PC-3 (cell line): ENCODE measurements at regions not wholly inside any gene's neighbourhood (a gene's known extent, or its start where the extent isn't known, plus 50 kb on each side); places are given as distances from the start of the nearest gene placed in this dataset.

Experiments
- ATAC-seq: fragments of 200-7000 bp; cut with Tn5 transposase; 2 replicates; pipeline ENCODE4 v1.9.1; 2020; ENCODE audit warnings: mild to moderate bottlenecking, moderate library complexity
- BruUV-seq: library from RNA; stranded (reverse); fragments of 400-500 nt; replicated peaks from 2 replicates; lab custom pipeline; 2021; lab: Mats Ljungman, UMichigan
- CTCF ChIA-PET: fragments of 300-600 bp; sonication (Branson Sonifier 250); formaldehyde crosslinking; loops from one replicate; lab custom pipeline; 2022; ENCODE audit warnings: antibody characterized with exemption; lab: Charles Lee
- POLR2A ChIA-PET: fragments of 300-600 bp; sonication (Branson Sonifier 250); formaldehyde crosslinking; loops from one replicate; lab custom pipeline; 2022; ENCODE audit warnings: antibody characterized with exemption; ENCODE audit not compliant: unreplicated experiment; lab: Charles Lee
- DNase-seq: peaks from one replicate; pipeline ENCODE4 v3.0.0-alpha.2; 2015
- H2AFZ ChIP-seq: fragments of 300-600 bp; sonication (generic); 2 replicates; pipeline ENCODE4 v1.6.0; 2016; ENCODE audit warnings: antibody characterized with exemption, low read length
- H3F3A ChIP-seq: fragments of 300-600 bp; sonication (generic); one replicate; pipeline ENCODE4 v1.6.0; 2017; ENCODE audit warnings: antibody characterized with exemption, low read length, control low read depth, mild to moderate bottlenecking; ENCODE audit not compliant: unreplicated experiment
- H3K27ac ChIP-seq: fragments of 300-600 bp; sonication (generic); 2 replicates; pipeline ENCODE4 v1.5.1; 2016; ENCODE audit warnings: mild to moderate bottlenecking, low read length
- H3K27me3 ChIP-seq: fragments of 300-600 bp; sonication (generic); 2 replicates; pipeline ENCODE4 v1.6.1; 2016; ENCODE audit warnings: low read length, mixed read lengths
- H3K36me3 ChIP-seq: fragments of 300-600 bp; sonication (generic); 2 replicates; pipeline ENCODE4 v1.6.1; 2016; ENCODE audit warnings: low read depth, mixed run types, low read length, mixed read lengths
- H3K4me1 ChIP-seq: fragments of 300-600 bp; sonication (generic); 2 replicates; pipeline ENCODE4 v1.5.1; 2016; ENCODE audit warnings: low read length; ENCODE audit not compliant: insufficient read depth
- H3K4me2 ChIP-seq: fragments of 300-600 bp; sonication (generic); 2 replicates; pipeline ENCODE4 v1.6.0; 2016; ENCODE audit warnings: low read length
- H3K4me3 ChIP-seq: fragments of 300-600 bp; sonication (generic); 2 replicates; pipeline ENCODE4 v1.5.1; 2016; ENCODE audit warnings: mild to moderate bottlenecking, low read length, mixed read lengths
- H3K79me2 ChIP-seq: fragments of 300-600 bp; sonication (generic); 2 replicates; pipeline ENCODE4 v1.6.1; 2017; ENCODE audit warnings: low read length, mixed read lengths
- H3K9ac ChIP-seq: fragments of 300-600 bp; sonication (generic); 2 replicates; pipeline ENCODE4 v1.6.0; 2016; ENCODE audit warnings: mild to moderate bottlenecking, low read length
- H3K9me2 ChIP-seq: fragments of 300-600 bp; sonication (generic); replicated peaks from 2 replicates; pipeline ENCODE4 v1.6.1; 2016; ENCODE audit warnings: mixed run types, low read length, mixed read lengths
- H3K9me3 ChIP-seq: fragments of 300-600 bp; sonication (generic); 2 replicates; pipeline ENCODE4 v1.6.1; 2016; ENCODE audit warnings: low read length, mixed read lengths
- H4K20me1 ChIP-seq: fragments of 300-600 bp; sonication (generic); 2 replicates; pipeline ENCODE4 v1.6.1; 2016; ENCODE audit warnings: low read length, mixed read lengths
- CTCF ChIP-seq: fragments of 300-600 bp; sonication (generic); conservative IDR thresholded peaks from 2 replicates; pipeline ENCODE4 v1.5.1; 2017; ENCODE audit warnings: antibody characterized with exemption, low read depth, mild to moderate bottlenecking, low read length
- EZH2 ChIP-seq: fragments of 300-600 bp; sonication (generic); IDR thresholded peaks from one replicate; pipeline ENCODE4 v1.6.1; 2017; ENCODE audit warnings: antibody characterized with exemption, mild to moderate bottlenecking, low read length; ENCODE audit not compliant: unreplicated experiment
- EZH2phosphoT487 ChIP-seq: fragments of 300-600 bp; sonication (generic); IDR thresholded peaks from 2 replicates; pipeline ENCODE4 v1.6.1; 2018; ENCODE audit warnings: mild to moderate bottlenecking, antibody characterized with exemption, low read length, borderline replicate concordance
- intact Hi-C: fragments of 100-400 bp; cut with micrococcal nuclease; formaldehyde crosslinking; loops from 2 replicates; pipeline ENCODE4 v1.9.0; 2023

GRCh38 chr2:40556739-40557138 is 104.8 kb upstream of the SLC8A1 start:
- no peak overlapping the region for H3K4me3 ChIP-seq
- H2AFZ ChIP-seq = no peak overlapping the region
- H3K9me3 ChIP-seq = no peaks in the 10 kb centered on the region
- CTCF ChIA-PET = no interaction called here
- H3K27me3 ChIP-seq = no peaks in the 10 kb centered on the region
- POLR2A ChIA-PET = no interaction called here
- H3K9me2 ChIP-seq = no peaks in the 10 kb centered on the region
- no peak overlapping the region for H3K27ac ChIP-seq
- intact Hi-C loops = loop anchor here (5.0 kb wide), 1 partner anchor 206 kb away; no protein-coding TSS in a partner anchor
- peak; percentile 5 for DNase-seq
- peaks cover 11% of the 10 kb centered on the region for H3K4me1 ChIP-seq
- no peak overlapping the region for H3K4me2 ChIP-seq
- no peak overlapping the region for H3K9ac ChIP-seq
- no peaks in the 10 kb centered on the region for H3K36me3 ChIP-seq
- no peaks in the 10 kb centered on the region for H3F3A ChIP-seq
- ATAC-seq = no peak
- H3K79me2 ChIP-seq = no peaks in the 10 kb centered on the region
- BruUV-seq = no TSS peak
- no peak for TF ChIP-seq CTCF
- H4K20me1 ChIP-seq = no peaks in the 10 kb centered on the region

- Histone ChIP-seq H3K27ac (peak overlapping the region; percentile 38), H4K20me1 (no peaks in the 10 kb centered on the region), H2AFZ (no peak overlapping the region), H3F3A (no peaks in the 10 kb centered on the region), H3K27me3 (no peaks in the 10 kb centered on the region), H3K36me3 (no peaks in the 10 kb centered on the region), H3K9me2 (no peaks in the 10 kb centered on the region), H3K9me3 (no peaks in the 10 kb centered on the region), H3K4me1 (peaks cover 11% of the 10 kb centered on the region), H3K9ac (no peak overlapping the region), H3K4me3 (no peak overlapping the region), H3K79me2 (no peaks in the 10 kb centered on the region), H3K4me2 (peak overlapping the region; percentile 36; the same call in 1 of the 2 replicates)
- ATAC-seq = no peak
- intact Hi-C loops = loop anchor here (5.0 kb wide), 1 partner anchor 204 kb away; no protein-coding TSS in a partner anchor
- no peak for DNase-seq
- POLR2A ChIA-PET = no interaction called here
- CTCF ChIA-PET = no interaction called here
- TF ChIP-seq EZH2phosphoT487 (no peak), CTCF (no peak)
- BruUV-seq = no TSS peak
Measured at GRCh38 chr2:40558761-40559160, 106.9 kb upstream of the SLC8A1 start.

GRCh38 chr2:40559175-40559574 is 107.3 kb upstream of the SLC8A1 start:
- Histone ChIP-seq H3K27me3 (no peaks in the 10 kb centered on the region), H3K9ac (no peak overlapping the region), H3K4me2 (peak overlapping the region; percentile 36; the same call in 1 of the 2 replicates), H3K4me1 (peaks cover 11% of the 10 kb centered on the region), H3K9me3 (no peaks in the 10 kb centered on the region), H3K27ac (peak overlapping the region; percentile 38), H3K9me2 (0 out of 2 replicates have a peak, but pooled peaks cover 3% of the 10 kb centered on the region), H3K36me3 (no peaks in the 10 kb centered on the region), H3F3A (no peaks in the 10 kb centered on the region), H4K20me1 (no peaks in the 10 kb centered on the region), H3K79me2 (no peaks in the 10 kb centered on the region), H2AFZ (no peak overlapping the region), H3K4me3 (no peak overlapping the region)
- BruUV-seq = no TSS peak
- ATAC-seq (peak; percentile 73), DNase-seq (peak; percentile 70)
- TF ChIP-seq CTCF (no peak), EZH2 (no peak), EZH2phosphoT487 (no peak)
- intact Hi-C loops = loop anchor here (5.0 kb wide), 1 partner anchor 203 kb away; no protein-coding TSS in a partner anchor
- ChIA-PET CTCF (no interaction called here), POLR2A (no interaction called here)
